GM12878 (cell line): ENCODE measurements at regions not wholly inside any gene's neighbourhood (a gene's known extent, or its start where the extent isn't known, plus 50 kb on each side); places are given as distances from the start of the nearest gene placed in this dataset.

ENCODE experiments used
- ATAC-seq: fragments of 200-7000 bp; cut with Tn5 transposase; 3 replicates; pipeline ENCODE4 v1.9.1; 2020; ENCODE audit warnings: mild to moderate bottlenecking, moderate library complexity
- BruUV-seq: library from RNA; stranded (reverse); fragments of 400-500 nt; replicated peaks from 2 replicates; lab custom pipeline; 2021; lab: Mats Ljungman, UMichigan
- CTCF ChIA-PET: fragments of 300-600 bp; sonication (Branson Sonifier 250); formaldehyde crosslinking; extraction: SDS; loops from one replicate; lab custom pipeline; 2021; ENCODE audit warnings: inconsistent platforms; lab: Yijun Ruan, JAX
- POLR2A ChIA-PET: fragments of 350-600 bp; formaldehyde crosslinking; extraction: SDS; loops from one replicate; lab custom pipeline; 2021; ENCODE audit warnings: inconsistent platforms; lab: Charles Lee
- RAD21 ChIA-PET: fragments of 300-600 bp; sonication (Branson Sonifier 250); formaldehyde crosslinking; loops from one replicate; lab custom pipeline; 2023; ENCODE audit warnings: antibody characterized with exemption; ENCODE audit not compliant: unreplicated experiment; lab: Charles Lee
- SMC1A ChIA-PET: fragments of 300-600 bp; sonication (Branson Sonifier 250); formaldehyde crosslinking; loops from one replicate; lab custom pipeline; 2023; ENCODE audit not compliant: unreplicated experiment, uncharacterized antibody; lab: Charles Lee
- DNase-seq: peaks from one replicate; pipeline ENCODE4 v3.0.0-alpha.2; 2011; ENCODE audit warnings: low read depth, low spot score
- FAIRE-seq: peaks from 3 replicates; lab custom pipeline; 2011; peaks lifted over from hg19 to GRCh38; lab: Jason Lieb, UNC
- H2AFZ ChIP-seq: 2 replicates; pipeline ENCODE4 v1.6.0; 2011; ENCODE audit warnings: low read depth, low read length, control low read depth; ENCODE audit not compliant: control insufficient read depth
- H3K27ac ChIP-seq: 2 replicates; pipeline ENCODE4 v1.5.1; 2011; ENCODE audit warnings: control low read depth; ENCODE audit not compliant: control insufficient read depth, insufficient read depth
- H3K27me3 ChIP-seq, 2 experiments: replicated peaks in 1 of 2; 2 replicates each; pipeline versions ENCODE4 v1.6.0 to v1.6.1; 2011; ENCODE audit warnings: low read length in 1 of 2; ENCODE audit not compliant: control insufficient read depth in 2 of 2, insufficient read depth in 2 of 2
- H3K36me3 ChIP-seq, 2 experiments: 2 replicates each; pipeline ENCODE4 v1.5.1; 2011; ENCODE audit warnings: low read length in 1 of 2; ENCODE audit not compliant: control insufficient read depth in 2 of 2, insufficient read depth in 2 of 2
- H3K4me1 ChIP-seq: 2 replicates; pipeline ENCODE4 v1.6.1; 2011; ENCODE audit warnings: mild to moderate bottlenecking, low read length, moderate library complexity, mixed read lengths; ENCODE audit not compliant: control insufficient read depth, insufficient read depth
- H3K4me2 ChIP-seq: 2 replicates; pipeline ENCODE4 v1.6.0; 2011; ENCODE audit warnings: control low read depth; ENCODE audit not compliant: control insufficient read depth, insufficient read depth
- H3K4me3 ChIP-seq: fragments of 200-600 bp; sonication (generic); 2 replicates; pipeline ENCODE4 v1.5.1; 2016
- H3K79me2 ChIP-seq: 2 replicates; pipeline ENCODE4 v1.6.0; 2011; ENCODE audit warnings: low read length; ENCODE audit not compliant: control insufficient read depth, insufficient read depth
- H3K9ac ChIP-seq: 2 replicates; pipeline ENCODE4 v1.8.0; 2011; ENCODE audit warnings: low read length, control low read depth, mixed read lengths; ENCODE audit not compliant: control insufficient read depth, insufficient read depth
- H3K9me3 ChIP-seq: replicated peaks from 3 replicates; pipeline ENCODE4 v1.5.1; 2011; ENCODE audit warnings: mild to moderate bottlenecking, low read length; ENCODE audit not compliant: control insufficient read depth, insufficient read depth
- H4K20me1 ChIP-seq: 2 replicates; pipeline ENCODE4 v1.6.0; 2011; ENCODE audit not compliant: control insufficient read depth, insufficient read depth
- MEF2A ChIP-seq: IDR thresholded peaks from 2 replicates; pipeline ENCODE4 v1.6.1; 2011; ENCODE audit warnings: low read depth, mild to moderate bottlenecking, low read length, moderate library complexity; ENCODE audit not compliant: insufficient read depth
- POLR2AphosphoS2 ChIP-seq: IDR thresholded peaks from 2 replicates; pipeline ENCODE4 v1.6.1; 2011; ENCODE audit warnings: low read depth, mild to moderate bottlenecking, low read length, improper control_type of control experiment, moderate library complexity
- TCF12 ChIP-seq: IDR thresholded peaks from 2 replicates; pipeline ENCODE4 v1.6.1; 2011; ENCODE audit warnings: low read depth, mild to moderate bottlenecking, low read length
- WGBS: methylation state at CpG from one replicate; pipeline ENCODE4 v1.1.6; 2016; ENCODE audit warnings: low lambda C conversion rate; ENCODE audit not compliant: insufficient replicate concordance, insufficient coverage; ENCODE audit errors: missing lambda C conversion rate; 5-methylcytosine and 5-hydroxymethylcytosine counted together
- in situ Hi-C: fragments of 300-500 bp; cut with MboI; formaldehyde crosslinking; loops from 9 replicates; pipeline ENCODE4 v1.14.3; 2018; ENCODE audit warnings: mixed read lengths
- intact Hi-C: fragments of 100-400 bp; cut with micrococcal nuclease; formaldehyde crosslinking; loops from one replicate; pipeline ENCODE4 v1.14.2; 2022; ENCODE audit not compliant: unreplicated experiment

DNA sequence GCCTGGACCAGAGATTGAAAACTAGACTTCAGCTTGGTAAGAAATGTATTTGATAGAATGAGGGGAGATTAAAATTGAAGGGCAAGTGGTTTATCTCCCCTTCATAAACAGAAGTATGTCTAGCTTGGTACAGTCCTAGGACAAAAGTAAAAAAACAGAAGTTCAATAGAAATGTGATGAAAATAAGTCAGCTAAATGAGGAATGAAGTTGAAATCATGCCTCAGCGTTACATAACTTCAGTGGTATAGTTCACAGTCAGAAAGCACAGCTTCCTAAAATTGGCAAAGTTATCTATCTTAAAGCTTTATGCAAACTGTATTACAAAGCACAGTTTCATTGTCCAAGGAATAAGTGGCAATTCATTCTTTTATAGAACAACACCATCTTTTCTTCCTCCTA lies 90.2 kb upstream of the SYT10 start:
- WGBS, result 29% methylated on average over 1 of the region's 1 CpG

DNA sequence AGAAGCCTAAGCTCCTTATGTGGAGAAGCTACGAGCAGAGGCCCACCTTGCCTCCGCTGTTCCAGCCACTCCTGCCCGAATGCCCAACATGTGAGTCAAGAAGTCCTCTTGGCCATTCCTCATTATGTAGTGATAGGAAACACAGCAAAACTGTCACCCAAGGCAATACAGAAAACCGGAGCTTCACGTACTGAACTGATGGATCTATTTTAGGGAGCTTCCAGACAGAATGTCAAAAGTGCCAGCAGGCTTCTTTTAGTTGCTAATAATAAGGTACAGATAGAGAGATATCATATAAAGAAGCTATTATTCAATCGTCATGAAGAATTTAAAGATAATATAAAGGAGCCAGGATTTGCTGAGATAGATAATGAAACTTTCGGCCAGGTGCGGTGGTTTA lies 91.6 kb upstream of the SYT10 start:
- POLR2A ChIA-PET, result no interaction called here
- no TSS peak for BruUV-seq
- ATAC-seq, result no peak

More for the DNA sequence above, 90.2 kb upstream of the SYT10 start:
- intact Hi-C loops (no loop called here), in situ Hi-C loops (no loop called here)
- ChIA-PET SMC1A (interaction anchor here (0.7 to 0.8 kb wide), 2 partner anchors 9 to 53 kb away, joined by 3 read pairs; no protein-coding TSS in a partner anchor), RAD21 (no interaction called here), CTCF (no interaction called here), POLR2A (no interaction called here)
- DNase-seq (no peak), FAIRE-seq (no peak), ATAC-seq (no peak)
- Histone ChIP-seq H3K4me3 (no peak overlapping the region), H3K27me3 (no peaks in the 10 kb centered on the region; a peak in 1 of 4 replicates), H3K27ac (no peak overlapping the region), H3K9me3 (no peaks in the 10 kb centered on the region), H3K79me2 (no peaks in the 10 kb centered on the region), H3K36me3 (no peaks in the 10 kb centered on the region), H3K4me1 (no peaks in the 10 kb centered on the region), H3K4me2 (no peak overlapping the region), H4K20me1 (no peaks in the 10 kb centered on the region), H3K9ac (no peak overlapping the region), H2AFZ (no peak overlapping the region)
- no peak for TF ChIP-seq TCF12
- BruUV-seq, result no TSS peak

More for the DNA sequence above, 91.6 kb upstream of the SYT10 start:
- ChIA-PET RAD21 (no interaction called here), SMC1A (interaction anchor here (1.4 kb wide), 1 partner anchor 10 kb away, joined by 3 read pairs; no protein-coding TSS in a partner anchor), CTCF (no interaction called here)
- Histone ChIP-seq H3K4me1 (no peaks in the 10 kb centered on the region), H3K4me3 (no peak overlapping the region), H3K79me2 (no peaks in the 10 kb centered on the region), H4K20me1 (no peaks in the 10 kb centered on the region), H2AFZ (no peak overlapping the region), H3K27me3 (no peaks in the 10 kb centered on the region; a peak in 1 of 4 replicates), H3K36me3 (no peaks in the 10 kb centered on the region), H3K9me3 (no peaks in the 10 kb centered on the region), H3K4me2 (no peak overlapping the region), H3K9ac (no peak overlapping the region), H3K27ac (no peak overlapping the region)
- FAIRE-seq (no peak), DNase-seq (no peak)
- intact Hi-C loops, result no loop called here
- 41% methylated on average over 8 of the region's 8 CpGs for WGBS
- no peak for TF ChIP-seq MEF2A
- no peak for TF ChIP-seq POLR2AphosphoS2
- in situ Hi-C loops, result no loop called here
